ENCODE measurements at regions not wholly inside any gene's neighbourhood (a gene's known extent, or its start where the extent isn't known, plus 50 kb on each side); places are given as distances from the start of the nearest gene placed in this dataset.

DNA sequence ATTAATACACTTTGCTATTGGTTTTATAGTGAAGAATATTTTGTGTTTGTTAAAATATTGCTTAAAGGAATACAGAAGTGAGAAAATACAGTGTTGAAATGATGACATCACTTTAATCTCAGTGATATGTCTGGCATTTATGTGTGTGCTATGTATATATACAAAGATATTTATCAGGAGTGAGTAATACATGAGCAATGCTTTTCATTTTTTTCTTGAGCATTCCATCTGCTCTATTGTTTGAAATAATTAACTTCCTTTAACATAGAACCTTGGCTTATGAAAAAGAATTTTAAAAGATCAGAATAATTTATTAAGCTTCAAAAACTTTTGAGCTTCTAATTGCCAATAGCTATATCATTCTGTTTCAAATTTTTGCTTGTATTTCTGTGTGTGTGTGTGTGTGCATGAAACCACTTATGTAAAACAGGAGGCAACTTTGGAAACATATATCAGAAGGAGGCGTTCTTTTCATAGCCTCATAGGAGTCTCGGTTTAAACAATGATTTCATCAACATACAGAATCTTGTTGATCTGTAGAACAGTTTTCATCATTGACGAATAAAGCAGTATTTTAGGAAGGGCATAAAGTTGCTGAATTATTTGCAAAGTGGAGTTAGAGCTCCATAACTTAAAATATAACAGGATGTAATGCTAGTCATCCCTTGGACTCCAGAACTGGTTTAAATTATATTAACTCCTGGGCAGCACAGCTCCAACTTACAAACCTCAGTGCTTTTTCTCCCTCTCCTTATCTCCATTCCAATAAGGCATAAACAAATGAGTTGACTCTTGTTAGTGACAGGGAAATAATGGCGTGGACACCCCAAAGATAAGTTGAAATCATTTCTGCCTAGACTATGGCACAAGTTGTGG, 228.4 kb upstream of the DGKB start:
- TF ChIP-seq, protein P1, sequence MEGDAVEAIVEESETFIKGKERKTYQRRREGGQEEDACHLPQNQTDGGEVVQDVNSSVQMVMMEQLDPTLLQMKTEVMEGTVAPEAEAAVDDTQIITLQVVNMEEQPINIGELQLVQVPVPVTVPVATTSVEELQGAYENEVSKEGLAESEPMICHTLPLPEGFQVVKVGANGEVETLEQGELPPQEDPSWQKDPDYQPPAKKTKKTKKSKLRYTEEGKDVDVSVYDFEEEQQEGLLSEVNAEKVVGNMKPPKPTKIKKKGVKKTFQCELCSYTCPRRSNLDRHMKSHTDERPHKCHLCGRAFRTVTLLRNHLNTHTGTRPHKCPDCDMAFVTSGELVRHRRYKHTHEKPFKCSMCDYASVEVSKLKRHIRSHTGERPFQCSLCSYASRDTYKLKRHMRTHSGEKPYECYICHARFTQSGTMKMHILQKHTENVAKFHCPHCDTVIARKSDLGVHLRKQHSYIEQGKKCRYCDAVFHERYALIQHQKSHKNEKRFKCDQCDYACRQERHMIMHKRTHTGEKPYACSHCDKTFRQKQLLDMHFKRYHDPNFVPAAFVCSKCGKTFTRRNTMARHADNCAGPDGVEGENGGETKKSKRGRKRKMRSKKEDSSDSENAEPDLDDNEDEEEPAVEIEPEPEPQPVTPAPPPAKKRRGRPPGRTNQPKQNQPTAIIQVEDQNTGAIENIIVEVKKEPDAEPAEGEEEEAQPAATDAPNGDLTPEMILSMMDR (IDR thresholded peaks at IDR 0.05) = no peak
- no peak for TF ChIP-seq POLR2A (IDR thresholded peaks at IDR 0.05)
- no peak for TF ChIP-seq POLR2AphosphoS5 (IDR thresholded peaks at IDR 0.05)
